Urinary bladder (tissue), 4 donors: ENCODE measurements at regions not wholly inside any gene's neighbourhood (a gene's known extent, or its start where the extent isn't known, plus 50 kb on each side); places are given as distances from the start of the nearest gene placed in this dataset. TPM values are rescaled to one million over a fixed set of nuclear protein-coding genes. Genes with fewer than 3 reads are reported as not detected.

Experiments
- DNase-seq: peaks from one replicate; pipeline ENCODE4 v3.0.0-alpha.2; 2015; ENCODE audit errors: extremely low spot score
- H3K27ac ChIP-seq: one replicate; pipeline ENCODE4 v1.5.1; 2013; ENCODE audit warnings: low read depth, mild to moderate bottlenecking, moderate library complexity
- H3K36me3 ChIP-seq: one replicate; pipeline ENCODE4 v1.6.1; 2013; ENCODE audit warnings: mild to moderate bottlenecking, moderate library complexity; ENCODE audit not compliant: insufficient read depth
- H3K4me1 ChIP-seq: one replicate; pipeline ENCODE4 v1.6.1; 2013; ENCODE audit warnings: mild to moderate bottlenecking, moderate library complexity; ENCODE audit not compliant: insufficient read depth
- H3K4me3 ChIP-seq: one replicate; pipeline ENCODE4 v1.5.1; 2013; ENCODE audit warnings: low read depth, low read length
- WGBS: extraction: QIAGEN DNeasy Blood & Tissue Kit; methylation state at CpG from one replicate; pipeline ENCODE4 v1.1.7; 2013; 5-methylcytosine and 5-hydroxymethylcytosine counted together
- small RNA-seq: library from RNA; depleted of rRNA; stranded (forward); fragments of <200 nt; gene quantifications from one replicate; pipeline ENCODE3, GENCODE V24; 2014
- donor health status: healthy with polysubstance abuse.
- donor health status: healthy.

DNA sequence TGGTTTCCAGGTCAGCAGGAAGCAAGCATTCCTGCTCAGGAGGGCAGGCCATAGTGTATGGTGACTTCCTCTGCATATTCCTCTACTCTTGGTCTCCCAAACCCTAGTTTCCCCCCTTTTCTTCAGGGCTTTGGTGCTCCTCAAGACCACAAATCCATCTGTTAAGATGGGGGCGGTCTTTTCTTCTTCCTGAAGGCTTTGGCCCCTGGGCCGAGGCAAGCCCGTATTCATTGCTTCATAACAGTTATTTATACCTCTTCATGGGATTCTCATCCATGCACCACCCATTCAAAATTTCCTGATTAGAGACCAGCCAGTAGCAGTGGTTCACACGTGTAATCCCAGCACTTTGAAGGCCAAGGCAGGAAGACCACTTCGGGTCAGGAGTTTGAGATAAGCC is 62.1 kb upstream of the IL12A start:
- H3K4me3 ChIP-seq, result no peak overlapping the region
- no peak overlapping the region for H3K27ac ChIP-seq
- no peak for DNase-seq
- H3K4me1 ChIP-seq, result no peaks in the 10 kb centered on the region
- 85% methylated on average over 5 of the region's 5 CpGs for WGBS
- no peaks in the 10 kb centered on the region for H3K36me3 ChIP-seq

- no peaks in the 10 kb centered on the region for H3K4me1 ChIP-seq
- H3K27ac ChIP-seq, result no peak overlapping the region
- no peak overlapping the region for H3K4me3 ChIP-seq
- no peak for DNase-seq
- 61% methylated on average over 2 of the region's 2 CpGs for WGBS
- H3K36me3 ChIP-seq, result no peaks in the 10 kb centered on the region
These were observed 60.6 kb upstream of the IL12A start for GRCh38 chr3:159928071-159928491.

- Histone ChIP-seq H3K4me1 (no peaks in the 10 kb centered on the region), H3K36me3 (no peaks in the 10 kb centered on the region), H3K4me3 (no peak overlapping the region), H3K27ac (no peak overlapping the region)
- 60% methylated on average over 6 of the region's 6 CpGs for WGBS
- DNase-seq, result no peak
These were observed 60.0 kb upstream of the IL12A start for GRCh38 chr3:159928666-159929065.

- H3K4me1 ChIP-seq, result no peaks in the 10 kb centered on the region
- H3K36me3 ChIP-seq, result no peaks in the 10 kb centered on the region
- H3K4me3 ChIP-seq, result no peak overlapping the region
- WGBS, result 87% methylated on average over 11 of the region's 11 CpGs
- no peak for DNase-seq
- H3K27ac ChIP-seq, result no peak overlapping the region
These were observed 59.2 kb upstream of the IL12A start for GRCh38 chr3:159929171-159930141.

DNA sequence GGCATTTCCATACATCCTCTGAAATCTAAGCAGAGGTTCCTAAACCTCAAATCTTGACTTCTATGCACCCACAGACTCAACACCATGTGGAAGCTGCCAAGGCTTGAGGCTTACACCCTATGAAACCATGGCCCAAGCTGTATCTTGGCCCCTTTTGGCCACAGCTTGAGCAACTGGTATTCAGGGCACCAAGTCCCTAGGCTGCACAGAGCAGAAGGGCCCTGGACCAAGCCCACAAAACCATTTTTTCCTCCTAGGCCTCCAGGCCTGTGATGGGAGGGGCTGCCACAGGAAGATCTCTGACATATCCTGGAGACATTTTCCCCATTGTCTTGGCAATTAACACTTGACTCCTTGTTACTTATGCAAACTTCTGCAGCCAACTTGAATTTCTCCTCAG is 54.4 kb upstream of the IL12A start:
- H3K4me1 ChIP-seq, result no peaks in the 10 kb centered on the region
- H3K27ac ChIP-seq, result no peak overlapping the region
- no peak overlapping the region for H3K4me3 ChIP-seq
- no peak for DNase-seq
- H3K36me3 ChIP-seq, result no peaks in the 10 kb centered on the region

DNA sequence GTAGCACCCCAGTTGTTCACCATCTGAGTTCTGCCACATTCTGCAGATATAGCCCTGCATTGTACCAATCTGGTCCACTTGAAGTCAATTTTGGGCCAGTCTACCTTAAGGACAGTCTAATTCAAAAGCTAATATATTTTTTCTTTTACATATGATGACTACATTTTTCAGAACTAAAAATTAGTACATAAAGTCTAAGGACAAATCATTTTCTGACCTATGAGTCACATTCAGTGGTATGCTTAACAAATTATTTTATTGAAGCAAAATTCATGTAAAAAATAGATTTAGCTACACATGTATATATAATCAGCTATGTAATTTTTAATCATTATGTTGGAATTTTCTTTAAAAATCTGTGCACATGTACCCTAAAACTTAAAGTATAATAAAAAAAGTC is 52.1 kb upstream of the IL12A start:
- Histone ChIP-seq H3K27ac (no peak overlapping the region), H3K4me3 (no peak overlapping the region)
- no peak for DNase-seq

DNA sequence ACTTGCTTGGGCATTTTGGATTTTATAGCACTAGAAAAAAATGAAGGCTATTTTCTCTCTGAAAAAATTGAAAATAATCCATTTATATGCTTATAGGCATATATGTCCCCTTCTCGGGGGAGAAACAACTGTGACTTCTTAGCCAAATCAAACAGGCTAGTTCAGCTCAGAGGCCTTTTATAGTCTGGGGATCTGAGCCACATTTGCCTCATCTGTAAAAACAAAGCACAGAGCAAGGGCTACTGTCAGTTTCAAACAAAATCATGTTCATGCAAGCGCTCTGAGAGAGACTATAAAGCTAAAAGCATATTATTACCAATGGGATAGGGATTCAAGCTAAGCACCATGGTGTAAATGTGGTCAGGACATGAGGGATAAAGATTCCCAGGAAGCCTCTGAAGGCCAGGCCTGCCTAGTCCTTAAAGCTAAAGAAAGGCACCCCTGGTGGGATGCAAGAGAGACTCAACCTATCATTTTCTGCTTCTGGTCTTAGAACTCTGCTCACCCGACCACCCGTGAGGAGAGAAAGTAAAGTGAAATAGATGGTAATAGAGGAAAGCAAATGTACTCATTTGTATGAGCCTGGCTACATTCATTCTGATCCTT is 51.0 kb upstream of the IL12A start:
- H3K4me1 ChIP-seq, result no peaks in the 10 kb centered on the region
- 61% methylated on average over 4 of the region's 4 CpGs for WGBS

More for the DNA sequence above, 52.1 kb upstream of the IL12A start:
- no peaks in the 10 kb centered on the region for H3K4me1 ChIP-seq
- no peaks in the 10 kb centered on the region for H3K36me3 ChIP-seq

GRCh38 chr3:159938714-159939113 is 49.9 kb upstream of the IL12A start:
- no peaks in the 10 kb centered on the region for H3K36me3 ChIP-seq
- no peak overlapping the region for H3K4me3 ChIP-seq
- 74% methylated on average over 2 of the region's 2 CpGs for WGBS
- H3K4me1 ChIP-seq, result no peaks in the 10 kb centered on the region
- no peak overlapping the region for H3K27ac ChIP-seq
- DNase-seq, result no peak

More for the DNA sequence above, 51.0 kb upstream of the IL12A start:
- Histone ChIP-seq H3K36me3 (no peaks in the 10 kb centered on the region), H3K4me3 (no peak overlapping the region), H3K27ac (no peak overlapping the region)
- DNase-seq, result no peak

Small RNAs in the stretch of these regions (small RNA-seq; reads per million reads assigned to genes)
- gene MIR3919 (not detected), gene RNU2-31P (not detected)
